CD4-positive, alpha-beta T cell treated with Interleukin-4 for 1 hour (primary cell): ENCODE measurements at regions not wholly inside any gene's neighbourhood (a gene's known extent, or its start where the extent isn't known, plus 50 kb on each side); places are given as distances from the start of the nearest gene placed in this dataset.

ENCODE experiments used
- DNase-seq, 2 donors: peaks; one replicate each; pipeline ENCODE4 v3.0.0-alpha.2; 2020 to 2022

DNA sequence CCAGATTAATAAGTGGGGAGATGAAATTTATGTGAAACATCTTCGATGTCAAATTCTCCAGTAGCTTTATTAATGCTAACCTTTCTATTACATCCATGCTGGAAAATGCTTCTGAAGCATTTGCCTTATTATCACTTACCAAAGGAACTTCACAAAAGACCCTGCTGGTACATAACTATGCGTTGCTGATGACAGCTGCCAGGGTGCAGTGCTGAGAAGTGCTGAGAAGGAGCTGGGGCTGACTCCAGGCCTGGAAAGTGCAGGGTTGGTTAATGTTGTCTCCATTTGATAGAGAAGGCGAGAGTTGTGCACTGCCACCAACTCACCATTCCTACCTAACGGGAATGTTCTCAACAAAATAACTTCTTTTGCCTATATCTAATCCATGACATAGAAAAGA is 736.0 kb upstream of the NR2F2 start:
- DNase-seq = no peak

DNA sequence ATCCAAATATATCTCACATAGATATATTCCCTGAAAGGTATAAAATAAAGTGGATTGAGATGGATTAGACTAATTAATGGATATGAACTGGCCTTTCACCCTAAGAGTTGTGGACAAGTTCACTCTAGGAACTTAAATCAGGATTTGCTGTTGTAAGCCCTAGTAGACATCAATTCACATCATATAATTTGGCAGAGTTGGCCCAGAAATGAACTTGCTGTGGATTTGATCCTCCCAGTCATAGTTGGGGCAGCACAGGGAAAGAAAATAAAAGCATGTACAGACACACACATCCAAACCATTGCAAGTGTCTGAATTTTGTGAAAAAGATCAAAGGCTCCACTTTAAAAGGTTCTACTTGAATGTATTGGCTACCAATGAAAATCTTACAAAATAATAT is 734.7 kb upstream of the NR2F2 start:
- DNase-seq = no peak

DNA sequence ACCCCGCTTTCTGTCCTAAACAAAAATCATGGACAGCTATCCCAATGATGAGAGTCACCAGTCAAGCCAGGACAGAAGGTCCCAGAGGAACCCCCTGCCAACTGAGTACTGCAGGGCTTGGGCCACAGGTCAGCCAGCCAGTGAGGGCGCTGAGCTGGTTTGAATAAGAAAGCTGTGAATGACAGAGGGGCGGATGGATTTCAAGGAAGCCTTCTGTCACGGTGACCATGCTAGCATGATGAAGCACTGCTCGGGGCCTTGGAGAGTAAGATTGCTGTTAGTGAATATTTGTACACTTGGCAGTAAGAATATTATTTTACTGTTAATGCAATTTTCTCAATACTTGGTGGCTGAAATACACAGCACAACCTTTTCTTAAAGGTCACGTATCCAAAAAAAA is 734.0 kb upstream of the NR2F2 start:
- DNase-seq = no peak

DNA sequence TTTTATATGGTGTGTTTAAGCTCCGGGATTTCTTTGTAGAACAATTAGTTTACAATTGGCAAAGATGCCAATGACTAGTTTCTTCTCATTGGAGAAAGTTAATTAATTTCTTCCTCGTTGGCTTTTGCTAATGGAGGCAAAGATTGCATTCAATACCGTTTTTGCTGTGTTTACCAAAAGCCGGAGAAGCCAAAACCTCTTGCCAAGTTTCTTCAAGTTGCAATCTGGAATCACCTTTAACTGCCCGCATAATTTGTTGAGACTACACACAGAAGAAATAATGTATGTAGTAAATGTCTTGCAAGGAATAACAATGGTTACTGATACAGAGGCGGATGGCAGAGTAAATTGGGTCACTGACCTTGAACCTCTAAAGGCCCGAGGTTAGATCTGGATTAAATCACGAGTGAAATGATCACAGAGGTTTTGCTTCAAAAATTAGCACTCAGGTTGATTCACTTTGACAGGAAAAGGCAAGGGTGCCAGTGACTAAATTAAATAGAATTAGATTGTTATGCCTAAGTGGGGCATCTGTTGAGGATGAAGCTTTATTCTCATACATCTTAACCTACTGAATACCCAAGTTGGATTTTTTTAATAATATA is 732.1 kb upstream of the NR2F2 start:
- no peak for DNase-seq

DNA sequence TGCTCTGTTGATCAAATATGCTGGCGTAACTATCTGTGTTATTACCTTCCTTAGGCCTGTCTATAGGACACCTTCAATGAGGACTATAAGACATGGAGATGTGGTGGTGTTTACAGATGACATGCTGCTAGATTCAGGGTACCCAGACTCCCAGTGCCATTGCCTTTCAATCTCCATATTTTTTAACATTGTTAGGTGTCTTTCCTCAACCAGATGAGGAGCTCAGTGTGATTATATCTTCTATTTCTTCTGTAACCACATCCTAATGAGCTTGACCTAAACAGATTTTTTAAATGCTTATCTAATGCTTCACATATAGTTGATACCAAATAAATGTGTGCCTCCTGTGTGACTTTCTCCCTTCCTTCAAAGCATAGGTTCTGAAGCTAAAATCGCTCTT is 730.1 kb upstream of the NR2F2 start:
- DNase-seq = no peak

DNA sequence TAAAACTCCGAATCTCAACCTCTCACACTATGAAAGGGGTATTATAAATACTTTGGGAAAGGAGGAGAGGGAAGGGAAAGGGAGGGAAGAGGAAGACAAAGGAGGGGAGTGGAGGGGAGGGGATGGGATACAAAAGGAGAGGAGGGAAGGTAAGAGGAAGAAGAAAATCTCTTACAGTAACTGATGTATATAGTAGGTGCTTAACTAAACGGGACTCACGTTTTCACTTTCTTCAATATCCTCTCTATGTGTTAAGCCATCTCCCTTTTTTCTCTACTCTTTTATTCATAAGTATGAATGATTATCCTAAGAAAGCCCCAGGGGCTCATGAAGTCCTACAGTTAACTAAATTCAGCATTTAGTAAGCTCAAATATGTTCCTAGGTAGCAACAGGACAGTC is 729.6 kb upstream of the NR2F2 start:
- DNase-seq = no peak

DNA sequence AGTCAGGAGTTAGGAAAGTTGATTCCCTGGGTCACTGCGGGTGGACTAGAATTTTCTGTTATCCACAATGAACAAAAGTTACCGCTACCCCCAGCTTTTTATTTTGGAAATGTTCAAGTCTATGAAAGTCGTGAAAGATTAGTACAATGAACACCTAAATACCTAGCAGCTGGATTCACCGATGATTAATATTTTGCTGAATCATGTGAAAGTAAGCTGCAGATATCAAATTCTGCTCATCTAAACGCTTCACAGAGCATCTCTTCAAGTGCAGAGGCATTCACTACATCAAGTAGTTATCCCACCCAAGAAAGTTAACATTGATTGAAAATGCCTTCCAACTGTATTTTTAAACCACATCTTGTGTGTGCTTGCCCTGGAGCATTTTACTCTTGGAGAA is 729.0 kb upstream of the NR2F2 start:
- DNase-seq = no peak

DNA sequence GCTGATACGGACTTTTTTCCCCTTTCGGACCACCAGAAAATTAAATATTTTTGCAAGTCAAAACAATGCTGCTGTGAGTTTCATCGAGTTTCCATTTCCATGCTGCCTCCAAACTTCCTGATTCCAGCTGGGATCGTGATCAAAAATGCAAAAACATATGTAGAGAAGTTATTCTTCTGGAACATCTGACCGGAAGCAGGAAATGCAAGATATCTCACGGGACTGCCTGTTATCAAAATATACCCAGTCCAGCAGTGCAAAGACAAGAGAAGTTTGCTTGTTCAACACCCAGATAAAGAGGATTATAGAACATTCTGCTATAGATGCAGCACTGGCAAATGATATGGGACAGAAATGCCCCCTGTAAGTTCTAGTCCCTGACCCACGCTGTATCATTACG is 726.7 kb upstream of the NR2F2 start:
- no peak for DNase-seq

DNA sequence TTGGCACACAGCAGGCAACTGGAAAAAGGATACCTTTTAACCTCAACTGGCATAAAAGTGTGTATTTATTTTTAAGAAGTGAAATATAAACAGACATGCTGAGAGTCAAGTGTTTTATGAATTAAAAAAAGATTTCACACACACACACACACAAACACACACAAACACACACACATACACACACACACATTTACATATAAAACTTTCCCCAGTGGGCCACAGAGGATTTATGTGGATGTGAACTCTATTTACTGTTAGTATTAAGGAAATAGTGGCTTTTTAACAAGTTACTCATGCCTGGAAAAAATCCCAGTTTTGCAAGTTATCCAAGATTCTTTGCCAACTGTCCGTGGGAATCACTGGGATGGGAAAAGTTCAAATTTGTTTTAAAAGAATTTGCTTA is 725.9 kb upstream of the NR2F2 start:
- no peak for DNase-seq

DNA sequence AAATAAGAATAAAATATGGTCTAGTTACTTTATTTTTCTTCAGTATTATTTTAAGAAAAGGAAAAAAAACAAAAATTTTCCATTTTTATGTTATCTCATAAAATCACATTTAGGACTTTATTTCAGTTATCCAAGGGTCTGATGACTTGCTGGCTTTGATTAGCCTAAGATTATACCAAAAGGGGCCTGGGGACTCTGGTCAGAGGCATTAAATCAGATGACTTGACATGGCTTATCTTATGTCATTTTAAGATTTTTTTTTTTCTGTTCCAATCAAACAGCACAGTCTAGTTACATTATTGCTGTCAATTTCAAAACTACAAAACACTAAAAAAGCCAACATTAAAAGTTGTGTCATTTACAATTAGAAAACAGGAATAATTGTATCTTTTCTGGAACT is 725.4 kb upstream of the NR2F2 start:
- DNase-seq = no peak

DNA sequence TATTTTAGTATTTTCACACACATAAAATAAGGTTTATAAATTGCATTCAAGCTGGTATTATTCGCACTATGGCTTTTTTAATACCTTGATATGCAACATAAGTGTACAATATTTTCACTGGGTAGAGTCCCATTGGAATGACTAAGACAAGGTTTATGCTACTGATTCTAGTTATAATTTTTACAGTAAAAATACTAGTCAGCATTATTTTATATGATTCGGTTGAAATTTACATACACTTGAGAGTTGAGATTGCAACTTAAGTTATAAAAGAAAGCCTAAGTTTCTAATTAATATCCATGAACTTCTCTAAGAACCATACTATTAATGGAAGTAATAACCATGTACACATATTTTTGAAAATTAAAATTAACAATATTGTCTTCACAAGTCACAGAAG is 723.9 kb upstream of the NR2F2 start:
- DNase-seq = no peak

DNA sequence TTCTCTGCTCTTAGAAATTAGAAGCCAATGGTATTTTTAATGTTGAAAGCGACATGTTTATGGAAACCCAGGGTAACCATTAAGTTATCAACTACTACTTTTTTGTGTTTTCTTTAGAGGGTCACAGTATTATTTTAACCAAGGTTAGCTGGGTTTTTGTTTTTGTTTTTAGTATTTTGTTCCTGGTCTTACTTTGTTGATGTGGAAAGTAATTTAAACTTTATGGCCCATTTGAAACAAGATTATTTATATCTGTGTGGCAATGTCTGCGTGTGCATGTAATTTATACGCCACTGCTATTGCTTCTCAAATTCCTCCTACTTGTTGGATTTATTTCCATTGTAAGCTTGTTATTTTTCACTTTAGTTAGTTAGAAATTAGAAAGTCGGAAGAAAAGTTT is 722.1 kb upstream of the NR2F2 start:
- DNase-seq = no peak

DNA sequence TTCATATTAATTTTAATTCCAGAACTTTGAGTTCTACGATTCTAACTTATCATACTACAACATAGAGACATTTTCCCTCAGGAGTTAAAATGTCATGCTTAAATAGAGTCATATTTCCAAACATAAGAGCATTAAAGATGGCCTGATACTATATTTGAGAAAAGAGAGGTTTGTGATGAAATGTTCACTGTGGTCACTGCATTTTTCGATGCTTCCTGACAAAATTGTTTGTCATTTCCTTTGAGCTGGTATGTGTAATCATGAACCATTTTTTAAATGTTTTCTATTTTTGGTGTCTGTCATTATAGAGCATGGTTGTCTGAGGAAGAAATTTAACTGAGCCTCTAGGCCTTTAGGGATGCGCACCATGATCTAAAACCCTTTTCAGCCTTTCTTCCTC is 721.4 kb upstream of the NR2F2 start:
- no peak for DNase-seq

DNA sequence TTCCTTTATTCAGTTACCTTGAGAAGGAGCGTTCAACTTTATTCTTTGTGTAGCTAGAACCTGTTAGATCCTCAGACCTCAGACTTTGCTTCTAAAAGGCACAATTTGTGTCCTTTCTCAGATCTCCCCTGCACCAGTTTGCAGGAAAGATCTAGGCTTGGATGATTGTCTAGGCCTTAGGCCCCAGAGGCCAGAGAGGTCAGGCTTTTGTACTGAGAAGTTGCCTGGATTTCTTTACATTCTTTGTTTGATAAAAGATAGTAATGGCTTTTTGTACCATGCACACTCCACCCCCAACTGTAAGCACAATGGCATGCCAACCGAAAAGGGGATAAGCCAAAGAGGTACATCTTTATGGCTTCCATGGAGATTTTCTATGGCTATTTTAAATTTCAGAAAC is 719.6 kb upstream of the NR2F2 start:
- DNase-seq = no peak

DNA sequence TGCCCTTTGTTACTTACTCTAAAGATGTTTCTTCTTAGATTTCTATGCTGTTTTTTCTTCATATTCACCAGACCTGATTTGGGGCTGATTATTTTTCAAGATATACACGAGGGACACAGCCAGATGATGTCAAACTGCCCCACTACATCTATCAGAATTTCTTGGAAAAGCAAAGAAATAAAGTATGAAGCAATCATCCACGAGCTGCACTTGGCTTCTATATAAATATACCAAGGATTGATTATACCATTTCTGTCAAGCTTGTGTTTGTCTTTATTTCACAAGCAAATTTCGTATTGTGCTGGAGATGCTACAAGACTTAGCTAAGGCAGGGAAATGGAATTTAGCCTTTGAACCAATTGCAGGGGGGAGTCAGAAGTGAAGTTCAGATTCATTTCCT is 715.1 kb upstream of the NR2F2 start:
- DNase-seq = no peak

DNA sequence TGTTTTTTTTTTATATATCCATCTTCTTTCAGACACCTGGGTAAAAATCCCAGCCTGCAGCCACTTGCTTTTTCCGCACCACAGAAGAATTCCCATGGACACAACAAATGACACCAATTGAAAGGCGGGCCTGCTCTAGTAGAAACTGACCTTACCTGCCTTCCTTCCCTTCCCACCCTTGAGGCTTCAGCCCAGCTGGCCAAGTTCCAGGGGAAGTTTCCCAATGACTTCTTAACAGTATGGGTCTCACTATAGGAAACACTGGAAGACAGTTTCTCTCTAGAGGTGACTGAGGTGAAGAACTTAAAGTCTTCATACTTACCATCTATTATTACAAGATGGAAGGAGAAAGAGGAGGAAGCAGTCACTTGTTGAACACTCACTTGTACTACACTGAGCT is 714.2 kb upstream of the NR2F2 start:
- DNase-seq = no peak

DNA sequence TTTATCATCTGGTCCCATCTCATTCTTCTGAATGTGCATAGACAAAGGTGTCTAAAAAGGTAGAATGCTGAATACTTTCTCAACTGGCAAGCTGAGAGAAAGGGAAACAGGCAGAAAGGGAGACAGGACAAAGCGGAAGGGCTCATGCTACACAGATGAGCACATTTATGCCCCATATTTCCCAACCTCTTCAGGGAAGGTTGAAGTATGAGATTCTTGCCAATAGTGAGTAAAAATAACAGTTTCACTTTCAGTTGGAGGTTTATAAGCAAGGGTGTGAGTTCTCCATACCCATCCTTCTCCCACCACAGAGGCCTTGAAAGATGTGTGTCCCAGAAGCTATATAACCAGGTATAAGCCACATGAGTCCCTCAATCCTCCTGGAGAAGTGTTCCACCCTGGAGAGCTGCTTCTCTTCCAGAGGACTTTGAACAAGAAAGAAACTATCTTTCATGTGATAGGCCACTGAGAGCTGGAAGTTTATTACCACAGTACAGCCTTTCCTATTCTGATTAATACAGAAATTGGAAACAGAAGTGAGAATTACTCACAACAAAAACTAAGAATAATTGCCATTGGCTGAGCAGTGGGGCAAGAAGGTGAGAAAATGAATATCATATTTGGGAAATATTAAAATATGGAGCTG is 709.4 kb upstream of the NR2F2 start:
- no peak for DNase-seq

DNA sequence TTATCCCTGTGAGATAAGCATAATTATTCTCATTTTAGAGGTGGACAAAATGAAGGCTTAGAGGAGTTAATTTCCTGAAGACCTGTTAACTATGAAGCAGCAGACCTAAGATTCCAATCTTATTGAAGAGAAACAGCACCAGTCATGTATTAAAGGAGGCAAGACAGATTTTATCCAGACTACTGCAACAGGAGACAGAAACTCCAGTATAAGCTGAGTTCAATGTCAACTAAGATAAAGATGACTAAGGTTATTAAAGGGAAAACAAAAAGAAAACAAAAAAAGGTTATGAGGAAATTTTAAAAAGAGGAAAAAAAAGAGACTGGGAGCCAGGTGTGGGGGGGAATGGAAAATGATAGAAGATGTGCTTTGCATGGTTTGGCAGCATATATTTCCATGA is 707.7 kb upstream of the NR2F2 start:
- no peak for DNase-seq

DNA sequence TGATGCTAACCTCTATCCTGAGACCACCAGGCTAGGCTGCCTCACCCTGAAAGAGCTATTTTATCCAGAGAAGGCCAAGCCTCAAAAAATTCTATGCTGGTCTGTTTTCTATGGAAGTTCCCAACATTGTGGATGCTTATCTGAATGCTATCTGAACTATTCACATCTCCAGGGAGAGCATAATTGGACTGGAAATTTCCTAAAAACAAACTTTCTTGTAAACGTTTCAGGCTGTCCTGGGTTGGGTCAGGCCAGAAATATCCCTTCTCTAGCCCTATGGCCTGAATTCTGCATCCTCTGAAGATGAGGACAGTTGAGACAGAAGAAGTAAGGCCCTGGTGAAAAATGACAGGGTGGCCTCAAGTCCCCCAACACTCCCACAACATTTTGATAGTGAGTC is 706.4 kb upstream of the NR2F2 start:
- no peak for DNase-seq

DNA sequence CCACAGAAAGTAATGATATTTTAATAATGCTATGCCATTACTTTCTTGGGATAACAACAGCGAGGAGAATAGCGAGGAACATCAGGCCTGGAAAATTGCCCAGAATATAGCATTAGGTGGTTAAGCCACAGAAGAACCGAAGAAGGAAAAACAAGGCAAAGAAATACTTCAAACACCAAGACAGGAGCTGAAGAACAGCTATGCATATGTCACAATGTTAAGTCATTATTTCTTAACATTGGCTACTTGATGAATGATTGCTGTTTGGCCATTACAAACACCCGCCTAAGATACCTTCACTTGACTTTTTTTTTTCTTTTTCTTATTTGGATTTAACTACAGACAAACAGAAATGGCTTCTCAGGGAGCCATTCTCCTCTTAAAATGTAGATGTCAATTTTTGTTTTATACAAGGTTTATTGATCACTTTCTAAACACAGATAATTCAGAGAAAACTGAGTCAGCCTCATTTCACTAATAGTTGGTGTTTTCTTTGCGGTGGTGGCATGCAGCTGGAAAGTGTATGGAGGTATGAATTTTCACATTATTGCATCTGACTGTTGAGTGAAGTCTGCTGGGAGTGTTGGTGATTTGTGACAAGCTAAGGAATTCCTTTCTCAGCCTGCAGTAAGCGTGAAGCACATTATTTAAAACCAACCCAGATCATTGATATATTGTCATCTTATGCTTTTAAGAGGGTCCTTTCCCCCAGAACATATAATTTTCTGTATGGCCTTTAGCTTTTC is 705.7 kb upstream of the NR2F2 start:
- no peak for DNase-seq

DNA sequence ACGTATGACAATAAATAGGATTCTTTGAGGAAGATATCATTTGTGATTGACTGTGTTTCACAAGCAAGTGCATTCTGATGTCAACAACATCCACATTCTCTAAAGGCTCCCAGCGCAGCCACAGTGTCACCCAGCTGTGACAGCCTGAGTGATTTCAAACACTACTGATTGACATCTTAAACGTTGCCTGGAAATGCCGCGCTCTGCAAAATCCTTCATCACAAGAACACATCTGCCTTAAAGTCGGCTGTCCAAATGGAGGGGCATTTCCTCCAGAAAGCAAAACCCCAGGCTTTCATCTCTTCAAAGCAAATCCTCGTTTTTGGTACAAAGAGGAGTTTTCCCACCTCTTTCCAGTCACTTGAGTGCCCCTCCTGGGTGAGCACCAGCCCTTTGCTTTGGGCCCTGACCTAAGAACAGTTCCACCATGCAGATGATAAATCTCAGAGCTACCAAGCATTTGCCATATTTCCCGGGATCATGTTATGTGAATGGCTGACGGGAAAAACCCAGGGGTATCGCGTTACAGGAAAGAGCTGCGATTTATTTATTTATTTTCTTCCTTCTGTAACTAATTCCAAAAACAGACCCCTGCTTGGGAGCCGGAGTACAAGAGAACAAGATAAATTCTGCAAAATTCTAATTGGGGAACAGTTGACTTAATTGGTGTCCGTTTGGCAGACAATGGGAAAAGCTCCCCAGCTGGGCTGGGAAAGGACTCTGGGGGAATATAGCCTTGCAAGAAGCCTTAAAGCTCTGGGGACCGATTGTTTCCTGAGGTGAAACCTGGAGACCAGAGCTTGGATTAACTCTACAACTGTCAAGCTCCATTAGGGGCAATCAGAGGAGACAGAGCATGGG is 703.8 kb upstream of the NR2F2 start:
- no peak for DNase-seq

DNA sequence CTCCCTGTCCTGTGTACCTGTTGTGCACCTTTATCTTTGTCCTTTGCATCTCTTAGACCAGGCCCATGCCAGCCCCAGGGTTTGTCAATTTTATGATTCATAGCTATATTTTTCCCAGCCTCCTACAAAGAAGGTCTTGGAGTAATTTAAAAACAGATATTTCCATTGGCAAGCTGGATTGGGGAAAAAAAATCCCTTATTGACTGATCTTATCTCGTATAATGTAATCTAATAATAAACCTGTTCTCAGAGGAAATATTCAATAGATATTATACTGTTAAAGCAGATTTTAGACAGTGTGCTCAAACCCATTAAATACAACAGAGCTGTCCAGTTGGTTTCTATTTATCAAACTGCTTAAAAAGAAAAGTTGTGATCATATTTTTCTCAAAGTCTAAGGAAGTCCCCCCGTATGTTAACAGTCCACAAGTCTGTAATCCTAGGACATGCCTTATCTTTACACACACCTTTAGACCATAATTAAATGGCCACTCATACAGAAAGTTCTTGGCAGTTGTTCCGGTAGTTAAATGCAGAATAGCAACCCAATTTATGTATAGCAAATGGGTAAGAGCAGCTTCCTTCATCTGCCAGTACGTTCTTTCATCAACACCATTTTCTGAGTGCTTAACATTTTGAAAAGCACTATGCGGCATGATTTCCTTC is 700.9 kb upstream of the NR2F2 start:
- DNase-seq = no peak

DNA sequence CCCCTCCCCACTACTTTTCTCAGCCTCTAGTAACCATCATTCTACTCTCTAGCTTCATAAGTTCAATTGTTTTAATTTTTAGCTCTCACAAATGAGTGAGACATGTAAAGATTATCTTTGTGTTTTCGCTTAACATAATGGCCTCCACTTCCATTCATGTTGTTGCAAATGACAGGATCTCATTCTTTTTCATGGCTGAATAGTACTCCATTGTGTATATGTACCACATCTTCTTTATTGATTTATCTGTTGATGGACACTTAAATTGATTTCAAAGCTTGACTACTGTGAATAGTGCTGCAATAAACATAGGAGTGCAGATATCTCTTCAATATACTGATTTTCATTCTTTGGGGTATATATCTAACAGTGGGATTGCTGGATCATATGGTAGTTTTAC is 699.8 kb upstream of the NR2F2 start:
- DNase-seq = no peak
